Epidermal melanocyte (primary cell): ENCODE measurements at regions not wholly inside any gene's neighbourhood (a gene's known extent, or its start where the extent isn't known, plus 50 kb on each side); places are given as distances from the start of the nearest gene placed in this dataset.

Experiments
- DNase-seq: peaks from one replicate; pipeline ENCODE4 v3.0.0; 2011; ENCODE audit warnings: low spot score; ENCODE audit not compliant: insufficient read length

GRCh38 chr13:76795701-76796695 is 90.2 kb downstream of the KCTD12 start:
- DNase-seq, result no peak

GRCh38 chr13:76792731-76793347 is 93.4 kb downstream of the KCTD12 start:
- DNase-seq, result no peak

- no peak for DNase-seq
Measured at GRCh38 chr13:76790980-76791819, 95.0 kb downstream of the KCTD12 start.

- no peak for DNase-seq
Measured at GRCh38 chr13:76790526-76790925, 95.7 kb downstream of the KCTD12 start.

GRCh38 chr13:76783798-76784197 is 102.4 kb downstream of the KCTD12 start:
- DNase-seq, result no peak

- DNase-seq, result no peak
Measured at GRCh38 chr13:76778853-76779252, 107.4 kb downstream of the KCTD12 start.

- no peak for DNase-seq
Measured at GRCh38 chr13:76777096-76777495, 109.1 kb downstream of the KCTD12 start.

GRCh38 chr13:76775088-76775740 is 111.0 kb downstream of the KCTD12 start:
- DNase-seq, result no peak

- DNase-seq, result no peak
Measured at GRCh38 chr13:76773448-76774094, 112.6 kb downstream of the KCTD12 start.

GRCh38 chr13:76772241-76772640 is 114.0 kb downstream of the KCTD12 start:
- DNase-seq, result no peak

- no peak for DNase-seq
Measured at GRCh38 chr13:76769271-76769791, 116.9 kb downstream of the KCTD12 start.

GRCh38 chr13:76768384-76768783 is 117.8 kb downstream of the KCTD12 start:
- DNase-seq, result no peak

GRCh38 chr13:76764916-76765315 is 121.3 kb downstream of the KCTD12 start:
- no peak for DNase-seq

GRCh38 chr13:76764429-76764828 is 121.8 kb downstream of the KCTD12 start:
- DNase-seq, result no peak

- no peak for DNase-seq
Measured at GRCh38 chr13:76762721-76763120, 123.5 kb downstream of the KCTD12 start.

- DNase-seq, result no peak
Measured at GRCh38 chr13:76759877-76760276, 126.3 kb downstream of the KCTD12 start.

- DNase-seq, result no peak
Measured at GRCh38 chr13:76758738-76759137, 127.5 kb downstream of the KCTD12 start.

- DNase-seq, result no peak
Measured at GRCh38 chr13:76758257-76758656, 127.9 kb downstream of the KCTD12 start.

- DNase-seq, result no peak
Measured at GRCh38 chr13:76756451-76756850, 129.8 kb downstream of the KCTD12 start.

GRCh38 chr13:76754414-76754813 is 131.8 kb downstream of the KCTD12 start:
- DNase-seq, result no peak
